HG03280 (cell line): ENCODE measurements at regions not wholly inside any gene's neighbourhood (a gene's known extent, or its start where the extent isn't known, plus 50 kb on each side); places are given as distances from the start of the nearest gene placed in this dataset.
"Not testable (repeated sequence)": the region's sequence is repeated elsewhere in the genome, so short reads cannot be mapped to it uniquely, and the experiment has no call there.

Experiments used
- ATAC-seq: cut with Tn5 transposase; IDR thresholded peaks from one replicate; pipeline ENCODE4 v1.9.1; 2021; ENCODE audit warnings: mild to moderate bottlenecking, moderate library complexity; ENCODE audit not compliant: unreplicated experiment

DNA sequence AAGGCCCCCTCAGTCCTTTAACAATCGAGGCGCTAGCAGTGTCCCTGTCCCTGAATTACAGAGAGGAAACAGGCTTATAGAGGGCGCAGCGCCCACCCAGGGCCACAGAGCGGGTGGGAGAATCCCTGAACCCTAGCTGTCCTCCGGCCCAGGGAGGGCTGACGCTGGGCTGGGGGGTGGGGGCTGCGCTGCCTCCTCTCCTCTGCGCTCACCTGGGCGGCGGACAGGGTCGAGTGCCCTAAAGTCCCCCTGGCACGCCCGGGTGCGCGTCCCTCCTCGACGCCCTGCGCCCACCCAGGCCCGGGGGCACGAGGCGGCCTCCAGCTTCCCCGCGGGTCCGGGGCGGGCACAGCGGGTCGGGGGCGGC, 200.4 kb upstream of the N4BP1 start:
- no peak for ATAC-seq

DNA sequence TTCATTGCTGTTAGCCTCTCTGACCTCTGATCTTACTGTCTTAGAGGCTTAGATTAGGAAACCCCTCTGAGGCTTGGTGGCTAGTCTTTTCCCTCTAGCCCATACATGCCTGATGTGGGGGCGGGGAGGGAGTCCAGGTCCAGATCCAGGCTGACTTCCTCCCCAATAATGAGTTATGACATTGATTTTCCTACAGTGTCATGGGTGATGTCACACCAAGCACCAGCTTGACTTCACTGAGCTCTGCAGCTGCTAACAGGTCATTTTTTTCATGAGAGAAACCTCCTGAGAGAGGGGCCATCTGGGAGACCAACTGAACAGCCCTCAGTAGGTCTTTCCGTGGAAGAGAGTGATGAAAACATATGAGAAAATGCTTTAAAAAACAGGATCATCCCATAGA, 180.2 kb upstream of the N4BP1 start:
- ATAC-seq: no peak

DNA sequence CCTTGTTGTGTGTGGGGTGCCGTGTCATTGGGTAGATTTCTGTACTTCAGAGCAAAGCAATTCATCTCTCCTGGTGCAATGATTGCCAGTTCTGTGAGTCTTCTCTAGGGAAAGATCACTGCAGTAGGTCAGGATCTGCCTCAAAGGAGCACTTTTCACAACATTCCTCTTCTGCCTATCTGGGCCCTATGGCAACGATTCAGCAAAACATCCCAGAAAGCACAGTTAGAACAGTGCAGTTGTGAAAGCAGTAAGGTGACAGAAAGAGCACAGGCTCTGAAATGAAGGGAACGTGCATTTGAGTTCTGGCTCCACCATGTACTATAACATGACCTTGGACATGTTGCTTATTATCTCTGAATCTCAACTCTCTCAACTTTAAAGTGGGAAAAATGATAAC, 178.5 kb upstream of the N4BP1 start:
- ATAC-seq: no peak

DNA sequence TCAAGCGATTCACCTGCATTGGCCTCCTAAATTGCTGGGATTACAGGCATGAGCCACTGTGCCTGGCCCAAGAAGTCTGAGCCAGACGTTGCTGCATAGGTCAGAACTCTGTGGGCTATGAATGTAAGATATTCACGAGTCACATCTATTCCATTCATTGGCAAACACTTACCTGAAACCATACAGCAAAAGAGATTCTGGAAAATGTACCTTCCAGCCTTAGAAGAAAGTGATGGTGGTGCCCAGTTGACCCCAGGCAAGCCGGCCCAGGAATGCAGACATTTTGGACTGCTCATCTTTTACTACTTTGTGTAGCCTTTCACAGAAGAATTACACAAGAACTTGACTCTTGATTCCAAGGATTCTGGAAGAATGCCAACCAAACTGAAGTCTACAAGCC, 135.6 kb upstream of the N4BP1 start:
- ATAC-seq: no peak

DNA sequence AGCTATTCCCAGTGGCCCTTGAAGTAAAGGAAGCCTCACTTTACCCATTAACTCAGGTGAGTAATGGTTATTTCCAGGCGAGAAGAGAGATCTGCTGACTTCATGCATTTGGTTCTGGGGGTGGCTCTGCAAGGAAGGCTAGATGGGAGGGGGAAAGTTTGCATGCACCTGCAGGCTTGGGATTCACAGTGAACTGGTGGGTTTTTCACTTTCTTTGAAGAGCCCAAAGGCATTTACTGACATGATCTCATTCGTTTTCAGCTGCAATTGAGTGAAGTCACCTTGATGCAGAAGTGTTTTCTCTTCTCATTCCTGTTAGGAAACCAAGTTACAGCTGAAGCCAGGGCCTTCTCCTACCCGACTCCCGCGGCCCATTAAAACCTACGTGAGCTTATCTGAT, 131.0 kb upstream of the N4BP1 start:
- ATAC-seq: no peak

DNA sequence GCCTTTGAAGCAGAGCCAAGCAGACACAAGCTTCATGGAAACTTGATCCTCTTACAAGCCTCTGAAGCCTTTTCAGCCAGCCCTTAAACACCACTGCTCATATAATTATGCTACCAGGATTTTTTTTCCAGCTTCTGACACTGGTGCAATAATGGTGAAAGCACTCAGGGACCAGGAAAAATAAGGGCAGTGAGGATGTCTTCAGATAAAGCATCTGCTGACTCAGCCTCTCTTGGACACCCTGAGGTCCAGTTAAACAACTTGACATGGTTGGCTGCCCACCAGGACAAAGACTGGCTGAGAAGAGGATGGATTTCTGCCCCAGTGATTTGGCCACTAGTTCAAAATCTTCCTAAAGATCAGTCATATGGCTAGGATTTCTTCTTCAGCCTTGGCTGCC, 124.2 kb upstream of the N4BP1 start:
- no peak for ATAC-seq

DNA sequence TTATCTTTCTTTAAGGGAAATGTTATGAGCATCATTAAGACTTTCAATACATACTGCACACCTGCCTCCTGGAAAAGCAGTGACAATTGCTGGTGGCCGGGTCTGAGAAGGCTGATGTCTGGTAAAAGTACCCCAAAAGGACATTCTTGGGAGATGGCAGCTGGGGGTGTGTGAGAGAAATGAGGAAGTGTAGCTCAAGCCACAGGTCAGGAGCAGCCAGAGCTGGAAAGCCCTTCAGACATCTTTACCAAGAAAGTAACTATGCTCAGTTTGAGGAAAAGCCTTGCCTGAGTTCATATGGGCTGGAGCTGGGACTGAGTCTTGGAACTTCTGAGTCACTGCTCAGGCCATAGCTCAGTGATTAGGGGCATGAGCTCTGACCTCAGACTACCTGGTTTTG, 94.7 kb upstream of the N4BP1 start:
- no peak for ATAC-seq

DNA sequence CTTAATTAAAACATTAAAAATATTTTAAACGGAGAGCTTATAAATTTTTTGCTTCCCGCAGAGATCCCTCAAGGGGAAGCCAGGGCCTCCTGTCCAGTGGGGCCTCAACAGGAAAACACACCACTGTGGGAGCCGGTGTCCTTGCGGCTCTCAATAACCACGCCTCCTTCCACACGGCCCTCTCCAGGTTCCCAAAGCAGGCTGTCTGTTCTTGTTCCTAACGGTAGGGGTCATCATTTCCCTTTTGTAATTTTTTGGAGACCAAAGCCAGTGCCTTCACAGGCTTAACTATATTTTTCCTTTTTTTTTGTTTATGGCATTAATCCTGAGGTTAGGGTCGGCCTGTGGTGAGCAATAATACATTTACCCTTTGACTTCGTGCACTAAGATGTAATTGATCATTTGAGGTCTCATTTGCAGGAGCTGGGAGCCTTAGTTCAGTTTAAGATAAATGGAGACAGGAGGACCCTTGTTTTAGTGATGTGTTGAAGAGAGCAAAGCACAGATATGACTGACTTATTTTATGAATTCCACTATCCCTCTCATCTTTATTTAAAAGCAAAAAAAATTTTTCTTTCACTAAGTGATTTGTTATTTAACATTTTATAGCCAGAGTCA, 77.5 kb upstream of the N4BP1 start:
- peak; percentile 79 for ATAC-seq

DNA sequence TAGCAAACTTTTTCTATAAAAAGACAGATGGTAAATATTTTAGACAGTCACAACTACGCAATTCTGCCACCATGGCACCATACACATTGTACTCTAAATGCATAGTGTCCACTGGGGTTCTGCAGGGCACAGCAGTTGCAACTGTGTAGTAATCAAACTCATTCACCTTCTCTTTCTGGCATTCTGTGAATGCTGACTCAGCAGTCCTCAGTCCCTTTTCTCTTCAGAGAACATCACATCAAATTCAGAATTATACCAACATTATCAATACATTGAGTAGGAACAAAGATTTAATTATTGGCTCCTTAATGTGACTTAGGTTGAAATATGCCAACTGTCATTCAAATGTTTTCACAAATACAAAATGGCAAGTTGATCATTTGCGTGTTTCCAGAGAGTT, 74.2 kb upstream of the N4BP1 start:
- no peak for ATAC-seq

DNA sequence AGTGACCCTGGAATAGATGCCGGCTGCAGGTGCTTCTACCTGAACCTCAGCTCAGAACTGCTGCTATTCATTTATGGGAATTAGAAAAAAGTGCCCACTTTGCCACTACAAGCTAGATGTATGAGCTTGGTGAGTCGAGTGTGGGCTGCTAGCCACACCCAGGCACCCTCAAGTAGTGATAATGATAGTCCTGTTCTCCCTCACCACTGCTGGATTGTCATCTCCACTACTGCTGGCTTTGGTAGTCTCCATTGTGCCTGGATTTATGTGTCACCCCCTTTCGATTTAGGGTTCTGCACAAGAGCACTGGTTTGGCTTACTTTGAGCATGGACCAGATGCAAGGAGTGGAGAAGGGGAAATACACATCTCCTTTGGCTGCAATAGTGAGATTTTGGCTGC, 73.0 kb upstream of the N4BP1 start:
- ATAC-seq: no peak

DNA sequence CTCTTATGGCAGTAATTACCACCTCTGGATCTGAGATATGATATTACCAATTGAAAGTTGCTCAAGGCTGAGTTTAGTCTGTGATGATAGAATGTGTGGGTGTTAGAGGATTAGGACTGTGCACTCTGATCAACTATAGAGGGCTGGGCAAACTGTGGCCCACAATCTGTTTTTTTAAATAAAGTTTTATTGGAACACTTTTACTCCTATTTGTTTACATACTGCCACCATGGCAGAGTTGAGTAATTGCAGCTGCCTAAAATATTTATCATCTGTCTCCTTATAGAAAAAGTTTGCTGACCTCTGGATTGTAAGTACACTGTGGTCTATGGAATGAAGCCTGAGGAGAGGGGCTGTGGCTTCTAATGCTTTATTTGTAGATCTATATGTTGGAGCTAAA, 71.5 kb upstream of the N4BP1 start:
- no peak for ATAC-seq

DNA sequence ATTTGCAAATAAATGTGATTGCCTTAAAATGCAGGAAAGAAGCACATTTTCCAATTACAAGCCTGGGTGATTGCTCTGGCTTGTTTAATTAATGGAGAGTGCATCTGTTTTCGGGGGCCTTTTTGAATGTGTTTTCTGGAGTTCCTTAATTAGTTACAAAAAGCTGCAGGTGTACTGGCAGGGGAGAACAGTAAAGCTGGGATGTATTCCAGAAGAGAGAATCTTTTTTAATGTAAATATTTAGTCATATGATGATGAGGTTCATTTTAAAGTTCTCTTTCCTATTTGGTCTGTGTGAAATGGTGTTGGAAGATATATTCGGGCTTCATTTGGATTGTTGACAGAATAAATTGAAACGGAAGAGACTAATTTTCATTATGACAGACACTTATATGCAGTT, 70.9 kb upstream of the N4BP1 start:
- no peak for ATAC-seq

DNA sequence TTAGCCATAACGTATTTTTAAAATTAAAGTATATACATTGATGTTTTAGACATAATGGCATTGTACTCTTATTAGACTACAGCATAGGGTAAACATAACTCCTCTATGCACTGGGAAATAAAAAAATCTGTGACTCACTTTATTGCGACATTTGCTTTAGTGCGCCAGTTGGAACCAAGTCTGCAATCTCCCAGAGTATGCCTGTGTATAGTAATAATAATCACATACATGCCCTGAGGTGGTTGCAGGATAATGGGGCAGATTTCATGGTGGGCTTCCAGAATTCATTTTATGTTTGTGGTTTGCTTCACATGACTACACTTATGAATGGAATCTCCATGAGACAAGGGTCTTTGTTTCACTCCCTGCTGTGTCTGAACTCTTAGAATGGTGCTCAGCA, 66.9 kb upstream of the N4BP1 start:
- no peak for ATAC-seq

DNA sequence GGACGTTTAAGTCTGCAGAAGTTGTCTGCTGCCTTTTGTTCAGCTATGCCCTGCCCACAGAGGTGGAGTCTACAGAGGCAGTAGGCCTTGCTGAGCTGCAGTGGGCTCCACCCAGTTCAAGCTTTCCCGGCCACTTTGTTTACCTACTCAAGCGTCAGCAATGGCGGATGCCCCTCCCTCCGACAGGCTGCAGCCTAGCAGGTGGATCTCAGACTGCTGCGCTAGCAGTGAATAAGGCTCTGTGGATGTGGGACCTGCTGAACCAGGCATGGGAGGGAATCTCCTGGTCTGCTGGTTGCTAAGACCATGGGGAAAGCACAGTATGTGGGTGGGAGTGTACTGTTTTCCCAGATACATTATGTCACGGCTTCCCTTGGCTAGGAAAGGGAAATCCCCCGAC, 58.2 kb upstream of the N4BP1 start:
- not testable (repeated sequence) for ATAC-seq

DNA sequence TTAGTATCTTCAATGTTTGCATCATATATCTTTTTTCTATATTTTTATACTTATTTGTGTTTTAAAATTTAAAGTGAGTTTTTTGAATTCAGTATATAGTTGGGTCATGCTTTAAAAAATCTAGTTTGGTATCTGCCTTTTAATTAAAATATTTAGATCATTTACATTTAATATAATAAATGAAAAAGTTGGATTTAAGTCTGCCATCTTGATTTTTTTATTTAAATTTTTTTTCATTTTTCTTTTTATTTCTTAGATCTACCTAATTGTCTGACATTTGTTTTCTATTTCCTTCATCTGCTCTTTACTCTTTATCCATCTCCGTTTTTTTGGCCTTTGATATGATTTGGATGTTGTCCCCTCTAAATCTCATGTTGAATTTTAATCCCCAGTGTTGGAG, 50.0 kb upstream of the N4BP1 start:
- ATAC-seq: no peak
